GM18873 (cell line): ENCODE measurements at regions not wholly inside any gene's neighbourhood (a gene's known extent, or its start where the extent isn't known, plus 50 kb on each side); places are given as distances from the start of the nearest gene placed in this dataset.
"Not testable (repeated sequence)": the region's sequence is repeated elsewhere in the genome, so short reads cannot be mapped to it uniquely, and the experiment has no call there.

Experiments used
- ATAC-seq: cut with Tn5 transposase; IDR thresholded peaks from one replicate; pipeline ENCODE4 v1.9.1; 2021; ENCODE audit warnings: mild to moderate bottlenecking, moderate library complexity, moderate number of reproducible peaks; ENCODE audit not compliant: unreplicated experiment, low FRiP score

- ATAC-seq, result no peak
Observed at GRCh38 chr12:75874441-75874840, 157.1 kb downstream of the PHLDA1 start.

GRCh38 chr12:75872762-75873161, 158.8 kb downstream of the PHLDA1 start:
- ATAC-seq, result no peak

GRCh38 chr12:75870878-75871277, 160.7 kb downstream of the PHLDA1 start:
- ATAC-seq, result no peak

GRCh38 chr12:75868501-75868900, 163.1 kb downstream of the PHLDA1 start:
- no peak for ATAC-seq

GRCh38 chr12:75865315-75865714, 166.3 kb downstream of the PHLDA1 start:
- no peak for ATAC-seq

GRCh38 chr12:75864161-75864560, 167.4 kb downstream of the PHLDA1 start:
- ATAC-seq, result no peak

GRCh38 chr12:75863533-75863932, 168.0 kb downstream of the PHLDA1 start:
- ATAC-seq, result no peak

- ATAC-seq, result no peak
Observed at GRCh38 chr12:75862692-75863471, 168.7 kb downstream of the PHLDA1 start.

- ATAC-seq, result no peak
Observed at GRCh38 chr12:75859868-75860267, 171.7 kb downstream of the PHLDA1 start.

- no peak for ATAC-seq
Observed at GRCh38 chr12:75856235-75856634, 175.3 kb downstream of the PHLDA1 start.

GRCh38 chr12:75855360-75855759, 176.2 kb downstream of the PHLDA1 start:
- no peak for ATAC-seq

GRCh38 chr12:75854681-75855309, 176.8 kb downstream of the PHLDA1 start:
- ATAC-seq, result no peak

GRCh38 chr12:75854137-75854536, 177.4 kb downstream of the PHLDA1 start:
- not testable (repeated sequence) for ATAC-seq

GRCh38 chr12:75853626-75854025, 177.9 kb downstream of the PHLDA1 start:
- ATAC-seq, result no peak

- no peak for ATAC-seq
Observed at GRCh38 chr12:75852956-75853355, 178.6 kb downstream of the PHLDA1 start.

- ATAC-seq, result no peak
Observed at GRCh38 chr12:75852143-75852542, 179.4 kb downstream of the PHLDA1 start.

GRCh38 chr12:75850721-75851462, 180.7 kb downstream of the PHLDA1 start:
- no peak for ATAC-seq

- no peak for ATAC-seq
Observed at GRCh38 chr12:75848961-75849360, 182.6 kb downstream of the PHLDA1 start.

- no peak for ATAC-seq
Observed at GRCh38 chr12:75848431-75848925, 183.1 kb downstream of the PHLDA1 start.

GRCh38 chr12:75846102-75846501, 185.5 kb downstream of the PHLDA1 start:
- no peak for ATAC-seq

GRCh38 chr12:75844985-75845384, 186.6 kb downstream of the PHLDA1 start:
- no peak for ATAC-seq
